HCT116 (cell line): ENCODE measurements at regions not wholly inside any gene's neighbourhood (a gene's known extent, or its start where the extent isn't known, plus 50 kb on each side); places are given as distances from the start of the nearest gene placed in this dataset.

Experiments used
- EZH2 ChIP-seq: fragments of 200-600 bp; sonication (generic); IDR thresholded peaks from 2 replicates; pipeline ENCODE4 v1.6.1; 2017; ENCODE audit warnings: antibody characterized with exemption, mixed run types
- POLR2A ChIP-seq: IDR thresholded peaks from 2 replicates; pipeline ENCODE4 v1.7.0; 2011; ENCODE audit warnings: borderline replicate concordance; ENCODE audit not compliant: insufficient read depth, insufficient read length; ENCODE audit errors: extremely low read depth
- POLR2AphosphoS5 ChIP-seq: IDR thresholded peaks from 2 replicates; pipeline ENCODE4 v1.6.1; 2011; ENCODE audit warnings: mild to moderate bottlenecking, low read depth, low read length, moderate library complexity
- RAD21 ChIP-seq: IDR thresholded peaks from 2 replicates; pipeline ENCODE4 v1.6.1; 2012; ENCODE audit warnings: low read depth, mild to moderate bottlenecking
- TCF7L2 ChIP-seq: IDR thresholded peaks from 2 replicates; pipeline ENCODE4 v1.7.0; 2011; ENCODE audit warnings: borderline replicate concordance, inconsistent platforms; ENCODE audit not compliant: insufficient read depth, insufficient read length; ENCODE audit errors: extremely low read depth
- YY1 ChIP-seq: IDR thresholded peaks from 2 replicates; pipeline ENCODE4 v1.6.1; 2011; ENCODE audit warnings: low read length, low read depth, moderate library complexity, mild to moderate bottlenecking; ENCODE audit not compliant: insufficient replicate concordance; ENCODE audit errors: extremely low read depth
- TF ChIP-seq, protein P1 (sequence below), 3 experiments: fragments of 200-600 bp in 1 of 3; sonication (generic) in 1 of 3; IDR thresholded peaks in 2 of 3; conservative IDR thresholded peaks in 1 of 3; 2 replicates each; pipeline ENCODE4 v1.5.1; 2012 to 2017; ENCODE audit warnings: low read depth in 2 of 3, low read length in 2 of 3, antibody characterized with exemption in 1 of 3, borderline replicate concordance in 1 of 3, control low read depth in 1 of 3, mild to moderate bottlenecking in 1 of 3, mixed read lengths in 1 of 3, mixed run types in 1 of 3, moderate library complexity in 1 of 3; ENCODE audit not compliant: insufficient read depth in 1 of 3
- TF ChIP-seq, protein P2 (sequence below): IDR thresholded peaks from 2 replicates; pipeline ENCODE4 v1.6.1; 2012; ENCODE audit warnings: low read depth
- TF ChIP-seq, protein P3 (sequence below): IDR thresholded peaks from 2 replicates; pipeline ENCODE4 v1.6.1; 2011; ENCODE audit warnings: mild to moderate bottlenecking, low read length, moderate library complexity; ENCODE audit not compliant: insufficient replicate concordance; ENCODE audit errors: extremely low read depth

DNA sequence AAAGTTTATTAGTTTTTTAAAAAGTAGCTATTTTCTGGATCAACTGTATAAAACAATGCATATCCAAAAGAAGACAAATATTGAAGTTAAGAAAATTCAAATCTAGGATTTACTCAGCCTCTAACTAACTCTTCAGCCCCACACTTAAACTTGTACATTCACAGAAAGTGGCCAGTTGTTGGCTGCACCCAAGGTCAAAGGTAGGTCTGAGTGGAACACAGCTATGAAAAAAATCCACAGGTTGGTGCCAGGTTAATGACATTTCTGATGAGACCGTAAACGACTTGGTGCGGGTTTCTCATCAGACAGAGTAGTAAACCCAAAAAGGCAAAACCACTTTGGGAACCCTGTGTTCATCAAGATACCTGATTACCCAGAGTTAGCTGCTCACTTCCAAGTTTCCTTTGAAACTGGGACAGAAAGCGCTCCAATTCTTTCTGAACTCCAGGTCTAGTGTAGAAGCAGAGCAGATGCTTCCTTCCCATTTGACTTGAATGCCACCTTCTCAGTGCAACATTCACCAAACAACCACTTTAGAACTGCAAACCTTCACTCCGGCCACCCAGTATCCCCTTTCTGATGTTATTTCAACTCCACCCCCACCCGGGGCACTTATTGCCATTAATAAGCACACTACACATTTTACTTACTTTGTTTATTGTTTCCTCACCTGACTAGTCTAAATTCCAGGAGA, 208.3 kb upstream of the STARD13 start:
- TF ChIP-seq POLR2A: no peak
- no peak for TF ChIP-seq POLR2AphosphoS5
- TF ChIP-seq, protein P1, sequence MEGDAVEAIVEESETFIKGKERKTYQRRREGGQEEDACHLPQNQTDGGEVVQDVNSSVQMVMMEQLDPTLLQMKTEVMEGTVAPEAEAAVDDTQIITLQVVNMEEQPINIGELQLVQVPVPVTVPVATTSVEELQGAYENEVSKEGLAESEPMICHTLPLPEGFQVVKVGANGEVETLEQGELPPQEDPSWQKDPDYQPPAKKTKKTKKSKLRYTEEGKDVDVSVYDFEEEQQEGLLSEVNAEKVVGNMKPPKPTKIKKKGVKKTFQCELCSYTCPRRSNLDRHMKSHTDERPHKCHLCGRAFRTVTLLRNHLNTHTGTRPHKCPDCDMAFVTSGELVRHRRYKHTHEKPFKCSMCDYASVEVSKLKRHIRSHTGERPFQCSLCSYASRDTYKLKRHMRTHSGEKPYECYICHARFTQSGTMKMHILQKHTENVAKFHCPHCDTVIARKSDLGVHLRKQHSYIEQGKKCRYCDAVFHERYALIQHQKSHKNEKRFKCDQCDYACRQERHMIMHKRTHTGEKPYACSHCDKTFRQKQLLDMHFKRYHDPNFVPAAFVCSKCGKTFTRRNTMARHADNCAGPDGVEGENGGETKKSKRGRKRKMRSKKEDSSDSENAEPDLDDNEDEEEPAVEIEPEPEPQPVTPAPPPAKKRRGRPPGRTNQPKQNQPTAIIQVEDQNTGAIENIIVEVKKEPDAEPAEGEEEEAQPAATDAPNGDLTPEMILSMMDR (IDR thresholded peaks at IDR 0.05 in 2 of 3, conservative IDR thresholded peaks at IDR 0.05 in 1 of 3; ENCODE audit: borderline replicate concordance in 1 of 3, insufficient read depth in 1 of 3, low read depth in 2 of 3, low read length in 2 of 3): no peak
- TF ChIP-seq RAD21: no peak
- TF ChIP-seq TCF7L2: no peak
- TF ChIP-seq, protein P2, sequence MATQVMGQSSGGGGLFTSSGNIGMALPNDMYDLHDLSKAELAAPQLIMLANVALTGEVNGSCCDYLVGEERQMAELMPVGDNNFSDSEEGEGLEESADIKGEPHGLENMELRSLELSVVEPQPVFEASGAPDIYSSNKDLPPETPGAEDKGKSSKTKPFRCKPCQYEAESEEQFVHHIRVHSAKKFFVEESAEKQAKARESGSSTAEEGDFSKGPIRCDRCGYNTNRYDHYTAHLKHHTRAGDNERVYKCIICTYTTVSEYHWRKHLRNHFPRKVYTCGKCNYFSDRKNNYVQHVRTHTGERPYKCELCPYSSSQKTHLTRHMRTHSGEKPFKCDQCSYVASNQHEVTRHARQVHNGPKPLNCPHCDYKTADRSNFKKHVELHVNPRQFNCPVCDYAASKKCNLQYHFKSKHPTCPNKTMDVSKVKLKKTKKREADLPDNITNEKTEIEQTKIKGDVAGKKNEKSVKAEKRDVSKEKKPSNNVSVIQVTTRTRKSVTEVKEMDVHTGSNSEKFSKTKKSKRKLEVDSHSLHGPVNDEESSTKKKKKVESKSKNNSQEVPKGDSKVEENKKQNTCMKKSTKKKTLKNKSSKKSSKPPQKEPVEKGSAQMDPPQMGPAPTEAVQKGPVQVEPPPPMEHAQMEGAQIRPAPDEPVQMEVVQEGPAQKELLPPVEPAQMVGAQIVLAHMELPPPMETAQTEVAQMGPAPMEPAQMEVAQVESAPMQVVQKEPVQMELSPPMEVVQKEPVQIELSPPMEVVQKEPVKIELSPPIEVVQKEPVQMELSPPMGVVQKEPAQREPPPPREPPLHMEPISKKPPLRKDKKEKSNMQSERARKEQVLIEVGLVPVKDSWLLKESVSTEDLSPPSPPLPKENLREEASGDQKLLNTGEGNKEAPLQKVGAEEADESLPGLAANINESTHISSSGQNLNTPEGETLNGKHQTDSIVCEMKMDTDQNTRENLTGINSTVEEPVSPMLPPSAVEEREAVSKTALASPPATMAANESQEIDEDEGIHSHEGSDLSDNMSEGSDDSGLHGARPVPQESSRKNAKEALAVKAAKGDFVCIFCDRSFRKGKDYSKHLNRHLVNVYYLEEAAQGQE: no peak
- no peak for TF ChIP-seq EZH2
- TF ChIP-seq, protein P3, sequence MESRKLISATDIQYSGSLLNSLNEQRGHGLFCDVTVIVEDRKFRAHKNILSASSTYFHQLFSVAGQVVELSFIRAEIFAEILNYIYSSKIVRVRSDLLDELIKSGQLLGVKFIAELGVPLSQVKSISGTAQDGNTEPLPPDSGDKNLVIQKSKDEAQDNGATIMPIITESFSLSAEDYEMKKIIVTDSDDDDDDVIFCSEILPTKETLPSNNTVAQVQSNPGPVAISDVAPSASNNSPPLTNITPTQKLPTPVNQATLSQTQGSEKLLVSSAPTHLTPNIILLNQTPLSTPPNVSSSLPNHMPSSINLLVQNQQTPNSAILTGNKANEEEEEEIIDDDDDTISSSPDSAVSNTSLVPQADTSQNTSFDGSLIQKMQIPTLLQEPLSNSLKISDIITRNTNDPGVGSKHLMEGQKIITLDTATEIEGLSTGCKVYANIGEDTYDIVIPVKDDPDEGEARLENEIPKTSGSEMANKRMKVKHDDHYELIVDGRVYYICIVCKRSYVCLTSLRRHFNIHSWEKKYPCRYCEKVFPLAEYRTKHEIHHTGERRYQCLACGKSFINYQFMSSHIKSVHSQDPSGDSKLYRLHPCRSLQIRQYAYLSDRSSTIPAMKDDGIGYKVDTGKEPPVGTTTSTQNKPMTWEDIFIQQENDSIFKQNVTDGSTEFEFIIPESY: no peak
- TF ChIP-seq YY1: no peak
